IMR-90 (cell line): ENCODE measurements at regions not wholly inside any gene's neighbourhood (a gene's known extent, or its start where the extent isn't known, plus 50 kb on each side); places are given as distances from the start of the nearest gene placed in this dataset.

ENCODE experiments used
- ATAC-seq: fragments of 200-7000 bp; cut with Tn5 transposase; 2 replicates; pipeline ENCODE4 v1.9.1; 2020; ENCODE audit warnings: low read depth, mild to moderate bottlenecking, moderate library complexity
- BruUV-seq: library from RNA; stranded (reverse); fragments of 400-500 nt; replicated peaks from 2 replicates; lab custom pipeline; 2021; lab: Mats Ljungman, UMichigan
- CTCF ChIA-PET: fragments of 300-600 bp; formaldehyde crosslinking; extraction: SDS; loops from one replicate; lab custom pipeline; 2021; ENCODE audit warnings: antibody characterized with exemption; lab: Yijun Ruan, JAX
- POLR2A ChIA-PET: fragments of 300-600 bp; sonication (Branson Sonifier 250); formaldehyde crosslinking; loops from one replicate; lab custom pipeline; 2022; ENCODE audit warnings: antibody characterized with exemption; ENCODE audit not compliant: unreplicated experiment; lab: Charles Lee
- DNase-seq: peaks from one replicate; pipeline ENCODE4 v3.0.0; 2013
- H2AFZ ChIP-seq: replicated peaks from 2 replicates; pipeline ENCODE3; 2013; ENCODE audit warnings: low read length, mild to moderate bottlenecking; ENCODE audit not compliant: poor library complexity
- H2AK5ac ChIP-seq: 2 replicates; pipeline ENCODE4 v1.6.1; 2013; ENCODE audit warnings: low read depth, low read length, inconsistent platforms
- H2AK9ac ChIP-seq: replicated peaks from 2 replicates; pipeline ENCODE3; 2013; ENCODE audit warnings: mild to moderate bottlenecking, low read depth, low read length, moderate library complexity; ENCODE audit not compliant: poor library complexity
- H2BK120ac ChIP-seq: 2 replicates; pipeline ENCODE4 v1.6.1; 2013; ENCODE audit warnings: low read depth, low read length, inconsistent platforms
- H2BK15ac ChIP-seq: 3 replicates; pipeline ENCODE4 v1.6.1; 2013; ENCODE audit warnings: low read depth, low read length, inconsistent platforms
- H2BK20ac ChIP-seq: 2 replicates; pipeline ENCODE4 v1.6.1; 2013; ENCODE audit warnings: low read depth, mild to moderate bottlenecking, inconsistent platforms, low read length, moderate library complexity
- H2BK5ac ChIP-seq: 2 replicates; pipeline ENCODE4 v1.6.1; 2013; ENCODE audit warnings: mild to moderate bottlenecking, low read depth, low read length, inconsistent platforms; ENCODE audit not compliant: poor library complexity, severe bottlenecking
- H3K14ac ChIP-seq: replicated peaks from 2 replicates; pipeline ENCODE4 v1.6.1; 2013; ENCODE audit warnings: low read depth, low read length, inconsistent platforms
- H3K18ac ChIP-seq: 2 replicates; pipeline ENCODE4 v1.6.1; 2013; ENCODE audit warnings: low read depth, low read length, control low read depth
- H3K23ac ChIP-seq: 2 replicates; pipeline ENCODE4 v1.6.1; 2013; ENCODE audit warnings: low read depth, low read length, inconsistent platforms
- H3K27ac ChIP-seq: 2 replicates; pipeline ENCODE4 v1.5.1; 2013; ENCODE audit warnings: mild to moderate bottlenecking, control low read depth, low read length; ENCODE audit not compliant: insufficient read depth
- H3K27me3 ChIP-seq: 2 replicates; pipeline ENCODE4 v1.6.1; 2013; ENCODE audit warnings: low read length; ENCODE audit not compliant: control insufficient read depth, insufficient read depth
- H3K36me3 ChIP-seq: 2 replicates; pipeline ENCODE4 v1.6.1; 2013; ENCODE audit warnings: low read length, mixed read lengths; ENCODE audit not compliant: control insufficient read depth, insufficient read depth
- H3K4ac ChIP-seq: 2 replicates; pipeline ENCODE4 v1.6.1; 2013; ENCODE audit warnings: low read depth, low read length, inconsistent platforms
- H3K4me1 ChIP-seq: 2 replicates; pipeline ENCODE4 v1.6.1; 2013; ENCODE audit warnings: low read length, mixed read lengths; ENCODE audit not compliant: control insufficient read depth, insufficient read depth
- H3K4me2 ChIP-seq: 2 replicates; pipeline ENCODE4 v1.6.1; 2013; ENCODE audit warnings: low read depth, mild to moderate bottlenecking, control low read depth, low read length, moderate library complexity
- H3K4me3 ChIP-seq: 2 replicates; pipeline ENCODE4 v1.5.1; 2013; ENCODE audit warnings: low read depth, mild to moderate bottlenecking, control low read depth, low read length, moderate library complexity; ENCODE audit not compliant: insufficient read depth
- H3K56ac ChIP-seq: 2 replicates; pipeline ENCODE4 v1.6.1; 2013; ENCODE audit warnings: low read length, inconsistent platforms; ENCODE audit not compliant: insufficient read depth; ENCODE audit errors: extremely low read depth
- H3K79me1 ChIP-seq, 2 experiments: 2 replicates each; pipeline ENCODE4 v1.6.1; 2013; ENCODE audit warnings: low read length in 2 of 2, inconsistent platforms in 1 of 2, low read depth in 1 of 2
- H3K9ac ChIP-seq: 2 replicates; pipeline ENCODE4 v1.6.1; 2013; ENCODE audit warnings: low read depth, low read length, control low read depth
- H3K9me1 ChIP-seq: 2 replicates; pipeline ENCODE4 v1.6.1; 2013; ENCODE audit warnings: low read length, inconsistent platforms; ENCODE audit not compliant: insufficient read depth
- H3K9me3 ChIP-seq: 2 replicates; pipeline ENCODE4 v1.6.1; 2013; ENCODE audit warnings: low read length; ENCODE audit not compliant: control insufficient read depth, insufficient read depth
- H4K20me1 ChIP-seq: 2 replicates; pipeline ENCODE4 v1.6.1; 2013; ENCODE audit warnings: low read length, inconsistent platforms; ENCODE audit not compliant: insufficient read depth
- H4K5ac ChIP-seq: 2 replicates; pipeline ENCODE4 v1.6.1; 2013; ENCODE audit warnings: mild to moderate bottlenecking, low read depth, low read length, control low read depth
- H4K8ac ChIP-seq, 2 experiments: 2 replicates each; pipeline ENCODE4 v1.6.1; 2013; ENCODE audit warnings: low read depth in 2 of 2, low read length in 2 of 2, control low read depth in 1 of 2, inconsistent platforms in 1 of 2
- H4K91ac ChIP-seq: 2 replicates; pipeline ENCODE4 v1.6.1; 2013; ENCODE audit warnings: low read depth, low read length, inconsistent platforms; ENCODE audit not compliant: insufficient read depth
- CEBPB ChIP-seq: IDR thresholded peaks from 2 replicates; pipeline ENCODE4 v1.6.1; 2012; ENCODE audit warnings: low read depth, low read length, improper control_type of control experiment
- FOS ChIP-seq: fragments of 150-350 bp; IDR thresholded peaks from 2 replicates; pipeline ENCODE4 v1.6.1; 2016; ENCODE audit warnings: low read depth, low read length
- MAFK ChIP-seq: IDR thresholded peaks from 2 replicates; pipeline ENCODE4 v1.6.1; 2012; ENCODE audit warnings: low read depth, low read length, improper control_type of control experiment
- POLR2A ChIP-seq: IDR thresholded peaks from 2 replicates; pipeline ENCODE4 v1.6.1; 2012; ENCODE audit warnings: mild to moderate bottlenecking, low read depth, low read length
- RAD21 ChIP-seq: IDR thresholded peaks from 2 replicates; pipeline ENCODE4 v1.6.1; 2012; ENCODE audit warnings: low read length, improper control_type of control experiment
- RCOR1 ChIP-seq: IDR thresholded peaks from 2 replicates; pipeline ENCODE4 v1.6.1; 2012; ENCODE audit warnings: mild to moderate bottlenecking, low read length, improper control_type of control experiment; ENCODE audit not compliant: insufficient replicate concordance
- RFX5 ChIP-seq: IDR thresholded peaks from 2 replicates; pipeline ENCODE4 v1.8.0; 2012; ENCODE audit warnings: low read depth, mild to moderate bottlenecking, low read length, moderate library complexity
- SMC3 ChIP-seq: fragments of 150-350 bp; IDR thresholded peaks from 2 replicates; pipeline ENCODE4 v1.6.1; 2016; ENCODE audit warnings: low read depth, mild to moderate bottlenecking, antibody characterized with exemption, low read length, moderate library complexity
- dilution Hi-C: fragments of 300-500 bp; cut with HindIII; formaldehyde crosslinking; loops from one replicate; pipeline ENCODE4 v1.14.3; 2018; ENCODE audit warnings: low sequenced_read_pairs; ENCODE audit not compliant: unreplicated experiment
- in situ Hi-C: fragments of 300-500 bp; cut with MboI; formaldehyde crosslinking; loops from 3 replicates; pipeline ENCODE4 v1.14.3; 2019; ENCODE audit warnings: low sequenced_read_pairs, inconsistent platforms, mixed read lengths
- intact Hi-C: fragments of 100-400 bp; cut with micrococcal nuclease; formaldehyde crosslinking; loops from 2 replicates; pipeline ENCODE4 v1.10.0; 2022
- TF ChIP-seq, protein P1 (sequence below): fragments of 150-350 bp; IDR thresholded peaks from 2 replicates; pipeline ENCODE4 v1.6.1; 2017; ENCODE audit warnings: mild to moderate bottlenecking, antibody characterized with exemption, low read length, low read depth

- Histone ChIP-seq H3K14ac (no peak overlapping the region), H4K91ac (no peak overlapping the region), H3K4ac (no peak overlapping the region), H3K56ac (no peak overlapping the region), H2AK5ac (no peak overlapping the region), H2AFZ (no peak overlapping the region), H2AK9ac (no peak overlapping the region), H3K79me1 (no peaks in the 10 kb centered on the region), H3K9me1 (no peaks in the 10 kb centered on the region), H3K4me1 (no peaks in the 10 kb centered on the region), H4K20me1 (no peaks in the 10 kb centered on the region), H2BK120ac (no peak overlapping the region), H3K27me3 (no peaks in the 10 kb centered on the region), H3K4me3 (no peak overlapping the region), H3K18ac (no peak overlapping the region), H3K23ac (no peak overlapping the region), H3K27ac (no peak overlapping the region), H3K9me3 (peaks cover 6% of the 10 kb centered on the region), H4K8ac (no peak overlapping the region), H3K4me2 (no peak overlapping the region), H4K5ac (no peak overlapping the region), H2BK5ac (no peak overlapping the region), H3K36me3 (no peaks in the 10 kb centered on the region), H2BK20ac (no peak overlapping the region), H2BK15ac (no peak overlapping the region), H3K9ac (no peak overlapping the region)
- ChIA-PET CTCF (no interaction called here), POLR2A (no interaction called here)
- DNase-seq: no peak
- intact Hi-C loops (no loop called here), dilution Hi-C loops (no loop called here), in situ Hi-C loops (no loop called here)
- no peak for ATAC-seq
- no TSS peak for BruUV-seq
- TF ChIP-seq RFX5 (no peak), POLR2A (no peak), FOS (no peak), CEBPB (no peak), SMC3 (no peak), MAFK (no peak), RAD21 (no peak), RCOR1 (no peak)
- TF ChIP-seq, protein P1, sequence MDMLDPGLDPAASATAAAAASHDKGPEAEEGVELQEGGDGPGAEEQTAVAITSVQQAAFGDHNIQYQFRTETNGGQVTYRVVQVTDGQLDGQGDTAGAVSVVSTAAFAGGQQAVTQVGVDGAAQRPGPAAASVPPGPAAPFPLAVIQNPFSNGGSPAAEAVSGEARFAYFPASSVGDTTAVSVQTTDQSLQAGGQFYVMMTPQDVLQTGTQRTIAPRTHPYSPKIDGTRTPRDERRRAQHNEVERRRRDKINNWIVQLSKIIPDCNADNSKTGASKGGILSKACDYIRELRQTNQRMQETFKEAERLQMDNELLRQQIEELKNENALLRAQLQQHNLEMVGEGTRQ: no peak
Observed at GRCh38 chr2:123419976-123420375, 605.1 kb upstream of the CNTNAP5 start.
